Progenitor cell of endocrine pancreas (in vitro differentiated cells): ENCODE measurements at regions not wholly inside any gene's neighbourhood (a gene's known extent, or its start where the extent isn't known, plus 50 kb on each side); places are given as distances from the start of the nearest gene placed in this dataset.

Source experiments
- DNase-seq: peaks from one replicate; pipeline ENCODE4 v3.0.0; 2021; ENCODE audit warnings: low spot score; ENCODE audit not compliant: unreplicated experiment
- H3K27ac Mint-ChIP-seq: 2 replicates; pipeline ENCODE4 v1.8.0; 2021; ENCODE audit warnings: mild to moderate bottlenecking, moderate library complexity, mixed read lengths
- H3K27me3 Mint-ChIP-seq: 2 replicates; pipeline ENCODE4 v1.8.0; 2021; ENCODE audit warnings: mixed read lengths
- H3K36me3 Mint-ChIP-seq: 2 replicates; pipeline ENCODE4 v1.8.0; 2022; ENCODE audit warnings: mixed read lengths; ENCODE audit not compliant: insufficient read depth
- H3K4me1 Mint-ChIP-seq: 2 replicates; pipeline ENCODE4 v1.8.0; 2021; ENCODE audit warnings: low read depth, mixed read lengths
- H3K4me3 Mint-ChIP-seq: 2 replicates; pipeline ENCODE4 v1.8.0; 2021; ENCODE audit warnings: low read depth, mild to moderate bottlenecking, moderate library complexity, mixed read lengths
- H3K9me3 Mint-ChIP-seq: 2 replicates; pipeline ENCODE4 v1.8.0; 2021; ENCODE audit warnings: low read depth, mixed read lengths
- TF ChIP-seq, protein P1 (sequence below): fragments of 200-600 bp; sonication (generic); IDR thresholded peaks from one replicate; pipeline ENCODE4 v1.5.0; 2021; ENCODE audit warnings: antibody characterized with exemption, mild to moderate bottlenecking; ENCODE audit not compliant: unreplicated experiment

DNA sequence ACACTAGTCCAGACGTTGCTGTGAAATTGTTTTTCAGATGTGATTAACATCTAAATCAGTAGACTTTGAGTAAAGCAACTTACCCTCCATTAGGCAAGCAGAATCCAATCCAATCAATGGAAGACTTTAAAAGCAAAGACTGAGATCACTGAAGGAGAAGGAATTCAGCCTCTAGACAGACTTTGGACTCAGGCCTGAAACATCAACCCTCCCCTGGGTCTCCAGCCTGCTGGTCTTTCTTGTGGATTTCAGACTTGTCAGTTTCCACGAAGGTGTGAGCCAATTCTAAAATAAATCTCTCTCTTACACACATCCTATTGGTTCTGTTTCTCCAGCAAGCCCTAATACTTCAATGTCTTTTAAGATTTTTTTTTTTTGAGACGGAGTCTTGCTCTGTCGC is 50.0 kb upstream of the EDAR start:
- TF ChIP-seq, protein P1, sequence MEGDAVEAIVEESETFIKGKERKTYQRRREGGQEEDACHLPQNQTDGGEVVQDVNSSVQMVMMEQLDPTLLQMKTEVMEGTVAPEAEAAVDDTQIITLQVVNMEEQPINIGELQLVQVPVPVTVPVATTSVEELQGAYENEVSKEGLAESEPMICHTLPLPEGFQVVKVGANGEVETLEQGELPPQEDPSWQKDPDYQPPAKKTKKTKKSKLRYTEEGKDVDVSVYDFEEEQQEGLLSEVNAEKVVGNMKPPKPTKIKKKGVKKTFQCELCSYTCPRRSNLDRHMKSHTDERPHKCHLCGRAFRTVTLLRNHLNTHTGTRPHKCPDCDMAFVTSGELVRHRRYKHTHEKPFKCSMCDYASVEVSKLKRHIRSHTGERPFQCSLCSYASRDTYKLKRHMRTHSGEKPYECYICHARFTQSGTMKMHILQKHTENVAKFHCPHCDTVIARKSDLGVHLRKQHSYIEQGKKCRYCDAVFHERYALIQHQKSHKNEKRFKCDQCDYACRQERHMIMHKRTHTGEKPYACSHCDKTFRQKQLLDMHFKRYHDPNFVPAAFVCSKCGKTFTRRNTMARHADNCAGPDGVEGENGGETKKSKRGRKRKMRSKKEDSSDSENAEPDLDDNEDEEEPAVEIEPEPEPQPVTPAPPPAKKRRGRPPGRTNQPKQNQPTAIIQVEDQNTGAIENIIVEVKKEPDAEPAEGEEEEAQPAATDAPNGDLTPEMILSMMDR: no peak
- Mint-ChIP-seq H3K4me3 (no peak overlapping the region), H3K27me3 (no peaks in the 10 kb centered on the region), H3K4me1 (no peaks in the 10 kb centered on the region), H3K9me3 (peaks cover 3% of the 10 kb centered on the region), H3K27ac (no peak overlapping the region), H3K36me3 (no peaks in the 10 kb centered on the region)
- DNase-seq: no peak
